ENCODE measurements at regions not wholly inside any gene's neighbourhood (a gene's known extent, or its start where the extent isn't known, plus 50 kb on each side); places are given as distances from the start of the nearest gene placed in this dataset.

DNA sequence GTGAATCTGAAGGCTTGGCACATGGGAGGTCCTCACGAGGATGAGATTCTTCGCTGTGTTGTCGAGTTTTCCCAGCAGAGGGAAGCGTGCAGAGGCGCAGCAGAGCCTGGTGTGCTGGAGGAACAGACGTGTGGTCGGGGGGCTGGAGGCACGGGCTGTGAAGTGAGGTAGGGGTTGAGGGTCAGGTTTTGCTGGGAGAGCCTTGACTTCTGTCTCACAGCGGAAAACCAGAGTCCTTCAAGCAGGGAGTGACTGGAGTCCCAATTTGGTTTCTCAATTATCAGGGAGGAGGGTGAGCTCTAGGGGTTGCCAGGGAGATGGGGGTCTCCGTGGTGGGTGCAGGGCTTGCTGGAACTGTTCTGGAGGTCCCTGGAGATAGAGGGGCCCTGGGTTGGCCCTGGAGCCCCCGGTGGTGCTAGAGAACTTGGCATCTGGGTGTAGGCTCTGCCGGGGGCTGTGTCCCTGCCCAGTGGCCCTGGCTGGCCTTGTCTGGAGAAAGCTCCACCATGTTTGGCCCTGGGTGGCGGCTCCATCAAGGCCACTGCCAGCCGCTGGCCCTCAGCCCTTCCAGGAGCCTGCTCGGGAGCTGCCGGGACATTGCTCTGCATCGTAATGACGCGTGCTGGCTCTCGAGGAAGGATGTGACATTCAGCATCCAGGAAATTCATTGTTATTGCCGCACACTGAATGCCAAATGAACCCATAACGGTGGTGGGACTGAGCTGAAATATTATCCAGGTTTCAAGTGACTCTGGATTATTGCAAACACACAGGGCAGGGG is 215.7 kb downstream of the KIF26A start (continued):
- TF ChIP-seq ESRRB (CRISPR knock-in tag; IDR thresholded peaks at IDR 0.05; ENCODE audit: borderline replicate concordance): no peak
- TF ChIP-seq PHTF2 (CRISPR knock-in tag; IDR thresholded peaks at IDR 0.05): no peak
- TF ChIP-seq ZKSCAN1 (IDR thresholded peaks at IDR 0.05; ENCODE audit: low read depth, low read length): no peak
- no peak for TF ChIP-seq MBD2 (IDR thresholded peaks at IDR 0.05; ENCODE audit: borderline replicate concordance, low read depth)
- no peak for TF ChIP-seq RBM15 (IDR thresholded peaks at IDR 0.05; ENCODE audit: insufficient read depth, low read length)
- TF ChIP-seq ELF4 (CRISPR knock-in tag; IDR thresholded peaks at IDR 0.05): no peak
- TF ChIP-seq ZNF778 (CRISPR knock-in tag; IDR thresholded peaks at IDR 0.05): no peak
- no peak for TF ChIP-seq ZNF24 (IDR thresholded peaks at IDR 0.05)

DNA sequence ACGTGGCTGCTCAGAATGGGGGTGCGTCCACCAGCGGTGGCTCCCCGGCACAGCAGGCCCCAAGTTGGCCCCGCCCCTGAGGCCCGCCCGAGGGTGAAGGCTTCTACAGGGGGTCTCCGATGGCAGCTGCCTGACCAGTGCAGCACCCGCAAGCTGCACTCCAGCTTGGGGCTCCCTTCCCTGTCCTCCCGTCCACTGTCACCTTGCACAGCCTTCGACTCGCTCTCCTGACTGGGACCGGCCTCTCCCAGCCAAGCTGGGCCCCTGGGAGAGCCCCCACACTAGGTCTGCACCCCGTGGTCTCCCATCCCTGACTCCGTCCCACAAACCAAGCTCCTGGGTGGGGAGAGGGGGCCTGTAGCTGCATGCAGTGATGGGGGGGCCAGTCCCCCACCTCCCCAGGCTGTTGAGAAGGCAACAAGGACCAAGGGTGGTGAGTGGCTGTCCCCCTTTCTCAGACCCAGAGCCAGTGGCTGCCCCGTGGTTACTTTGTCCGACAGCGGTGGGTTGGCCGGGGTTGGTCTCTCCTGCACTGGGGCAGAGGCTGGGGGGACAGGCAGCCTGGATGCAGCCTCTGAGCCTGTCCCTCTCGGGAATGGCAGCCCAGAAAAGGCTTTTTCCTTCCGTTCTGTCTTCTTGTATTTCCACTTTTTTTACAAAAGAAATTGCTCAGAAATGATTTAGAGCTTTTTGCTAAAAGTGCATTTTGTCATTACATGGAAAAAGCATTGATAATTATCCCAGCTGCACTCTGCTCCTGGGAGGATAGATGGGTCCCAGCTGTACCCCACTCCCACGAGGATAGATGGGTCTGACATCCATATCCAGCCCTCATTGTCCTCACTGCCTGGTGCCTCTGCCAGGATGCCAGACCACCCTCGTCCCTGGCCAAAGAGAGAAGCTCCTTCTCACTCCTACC is 217.0 kb downstream of the KIF26A start:
- POLR2A ChIA-PET: no interaction called here
- no peaks in the 10 kb centered on the region for H3K79me2 ChIP-seq (ENCODE audit: control insufficient read depth, insufficient read depth, low read length)
- H2AFZ ChIP-seq (ENCODE audit: low read depth, low read length): no peak overlapping the region
- H4K20me1 ChIP-seq (replicated peaks; ENCODE audit: control insufficient read depth, insufficient read depth, low read length): no peaks in the 10 kb centered on the region
- no peak overlapping the region for H3K4me3 ChIP-seq
- intact Hi-C loops (cut with micrococcal nuclease) (no loop called here), in situ Hi-C loops (cut with MboI) (no loop called here)
- no peak overlapping the region for H3K4me2 ChIP-seq (ENCODE audit: insufficient read depth, low read length)
- CTCF ChIA-PET (ENCODE audit: low intra/inter-chr PET ratio): interaction anchor here (0.6 kb wide), 2 partner anchors 55 to 568 kb away, joined by 3 read pairs; no protein-coding TSS in a partner anchor
- no peaks in the 10 kb centered on the region for H3K36me3 ChIP-seq (ENCODE audit: control insufficient read depth, insufficient read depth, low read length)
- peaks cover 0 to 5% of the 10 kb centered on the region in 2 experiments; a peak in 1 of 5 replicates for H3K4me1 ChIP-seq (replicated peaks in 1 of 2; ENCODE audit: control insufficient read depth in 2 of 2, insufficient read depth in 2 of 2, low read length in 2 of 2)
- 9% methylated on average over 7 of the region's 23 CpGs for WGBS (ENCODE audit: insufficient coverage, low coverage, missing lambda C conversion rate)
- peaks cover 0 to 17% of the 10 kb centered on the region in 2 experiments; a peak in 2 of 5 replicates for H3K27me3 ChIP-seq (ENCODE audit: control insufficient read depth in 2 of 2, insufficient read depth in 2 of 2, low read length in 2 of 2)
- H3K9ac ChIP-seq (ENCODE audit: insufficient read depth in 1 of 2, low read depth in 2 of 2, low read length in 2 of 2): no peak overlapping the region
- ATAC-seq: peak; percentile 47; the same call in 1 of the 3 replicates
- BruUV-seq (replicated peaks): no TSS peak
- H3K9me3 ChIP-seq (replicated peaks; ENCODE audit: control insufficient read depth, insufficient read depth, low read depth, low read length): no peaks in the 10 kb centered on the region
- H3K9me1 ChIP-seq (ENCODE audit: control insufficient read depth, insufficient read depth, low read length): no peaks in the 10 kb centered on the region
- DNase-seq (ENCODE audit: extremely low read depth in 1 of 4, low spot score in 3 of 4): peak in 3 of 4 experiments; percentile 19 to 23 (median 21)
- H3K27ac ChIP-seq (ENCODE audit: extremely low read depth, low read depth, low read length): no peak overlapping the region
- no peak for FAIRE-seq
- no peak for TF ChIP-seq MBD2 (IDR thresholded peaks at IDR 0.05; ENCODE audit: borderline replicate concordance, low read depth)
- TF ChIP-seq EP300 (IDR thresholded peaks at IDR 0.05; ENCODE audit: low read length): no peak
- TF ChIP-seq ZKSCAN3 (CRISPR knock-in tag; IDR thresholded peaks at IDR 0.05): no peak
- no peak for TF ChIP-seq SP1 (CRISPR knock-in tag; IDR thresholded peaks at IDR 0.05)
- TF ChIP-seq CREB5 (CRISPR knock-in tag; IDR thresholded peaks at IDR 0.05): no peak
- TF ChIP-seq MAFK (IDR thresholded peaks at IDR 0.05; ENCODE audit: low read length): no peak
- TF ChIP-seq, protein P1, sequence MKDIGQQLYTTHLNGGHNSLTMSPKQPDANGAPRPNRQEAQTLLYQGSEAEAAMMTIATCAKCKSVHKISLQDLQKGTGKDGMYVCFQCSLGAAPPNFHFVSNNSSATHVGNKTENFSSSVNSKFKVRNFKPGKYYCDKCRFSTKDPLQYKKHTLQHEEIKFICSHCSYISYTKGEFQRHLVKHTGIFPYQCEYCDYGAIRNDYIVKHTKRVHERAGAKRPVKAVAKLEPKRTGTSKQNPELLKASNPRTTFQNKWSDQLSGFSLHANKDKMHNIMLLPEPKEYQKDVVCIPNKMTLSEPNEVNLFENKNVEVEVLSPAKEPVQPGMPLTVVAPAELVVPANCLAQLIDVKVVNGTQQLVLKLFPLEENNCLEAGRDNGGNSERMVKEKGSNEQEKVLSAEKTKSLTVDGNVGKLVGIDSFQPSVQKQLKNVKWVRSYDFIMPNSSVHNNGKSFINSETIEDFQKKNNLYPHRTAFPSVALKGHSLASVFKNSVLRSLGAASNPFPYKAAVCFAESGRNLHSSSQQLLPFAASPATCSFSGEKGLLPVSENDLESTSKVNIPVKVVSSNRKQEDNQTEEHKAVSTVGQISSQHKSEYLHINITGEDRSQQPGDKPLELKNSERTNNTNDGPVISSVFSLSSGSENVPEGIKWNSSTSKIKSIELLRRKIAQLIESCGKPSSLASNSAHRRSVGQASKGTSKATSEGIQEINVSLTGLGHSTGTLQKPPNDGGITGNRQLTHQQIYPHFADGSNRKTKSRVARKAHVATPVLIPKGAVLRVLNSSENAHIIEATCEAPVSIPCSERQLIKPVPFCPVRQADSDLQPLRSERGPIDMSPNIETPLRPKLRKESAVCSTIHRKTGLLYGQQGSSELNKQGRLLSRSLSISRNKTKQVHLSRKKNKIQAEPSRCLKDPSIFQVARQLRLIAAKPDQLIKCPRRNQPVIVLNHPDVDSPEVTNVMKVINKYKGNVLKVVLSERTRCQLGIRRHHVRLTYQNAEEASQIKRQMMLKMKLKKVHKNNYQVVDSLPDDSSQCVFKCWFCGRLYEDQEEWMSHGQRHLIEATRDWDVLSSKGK (CRISPR knock-in tag; IDR thresholded peaks at IDR 0.05): no peak
- no peak for TF ChIP-seq RBFOX2 (IDR thresholded peaks at IDR 0.05; ENCODE audit: low read depth, low read length)
- no peak for TF ChIP-seq TAF1 (IDR thresholded peaks at IDR 0.05; ENCODE audit: control insufficient read depth, extremely low read depth, insufficient read depth, low read length, severe bottlenecking)

Measured in K562 (cell line).